HEK293 (cell line): ENCODE measurements at regions not wholly inside any gene's neighbourhood (a gene's known extent, or its start where the extent isn't known, plus 50 kb on each side); places are given as distances from the start of the nearest gene placed in this dataset.
"Not testable (repeated sequence)": the region's sequence is repeated elsewhere in the genome, so short reads cannot be mapped to it uniquely, and the experiment has no call there.

Experiments
- REPIN1 ChIP-seq: fragments of 450-650 bp; formaldehyde crosslinking; IDR thresholded peaks from 2 replicates; pipeline ENCODE4 v1.5.1; 2017; ENCODE audit warnings: missing biosample characterization, missing genetic modification characterization, low read depth
- ZBTB7A ChIP-seq: fragments of 450-650 bp; formaldehyde crosslinking; IDR thresholded peaks from 2 replicates; pipeline ENCODE4 v1.5.1; 2016; ENCODE audit warnings: low read depth, missing biosample characterization, missing genetic modification characterization
- ZNF16 ChIP-seq: fragments of 450-650 bp; formaldehyde crosslinking; IDR thresholded peaks from 2 replicates; pipeline ENCODE4 v1.5.1; 2016; ENCODE audit warnings: low read depth, missing biosample characterization, missing genetic modification characterization
- ZNF175 ChIP-seq: fragments of 450-650 bp; formaldehyde crosslinking; IDR thresholded peaks from 2 replicates; pipeline ENCODE4 v1.5.1; 2016; ENCODE audit warnings: missing biosample characterization, missing genetic modification characterization
- ZNF274 ChIP-seq, 2 experiments: fragments of 200-500 bp in 1 of 2; fragments of 450-650 bp in 1 of 2; sonication (Bioruptor generic) in 1 of 2; formaldehyde crosslinking in 1 of 2; IDR thresholded peaks; 2 replicates each; pipeline versions ENCODE4 v1.5.1 to v1.6.1; 2014 to 2016; ENCODE audit warnings: borderline replicate concordance in 1 of 2, inconsistent platforms in 1 of 2, low read length in 1 of 2, missing biosample characterization in 1 of 2, missing genetic modification characterization in 1 of 2
- ZNF660 ChIP-seq: fragments of 450-650 bp; IDR thresholded peaks from 2 replicates; pipeline ENCODE4 v1.5.1; 2018; ENCODE audit warnings: missing biosample characterization, mild to moderate bottlenecking, missing genetic modification characterization
- ZNF785 ChIP-seq: fragments of 450-650 bp; formaldehyde crosslinking; IDR thresholded peaks from 2 replicates; pipeline ENCODE4 v1.5.1; 2016; ENCODE audit warnings: missing biosample characterization, missing genetic modification characterization
- TF ChIP-seq, protein P1 (sequence below): fragments of 450-650 bp; formaldehyde crosslinking; IDR thresholded peaks from 2 replicates; pipeline ENCODE4 v1.5.1; 2016; ENCODE audit warnings: missing biosample characterization, missing genetic modification characterization

- TF ChIP-seq ZNF660; ZNF785 (tag by site-specific recombination); ZNF274 (IDR thresholded peaks at IDR 0.05; ENCODE audit: low read length); ZNF274 (tag by site-specific recombination; IDR thresholded peaks at IDR 0.05; ENCODE audit: borderline replicate concordance); ZNF175 (tag by site-specific recombination); ZNF16 (tag by site-specific recombination); ZBTB7A; REPIN1 (tag by site-specific recombination): not testable (repeated sequence)
- TF ChIP-seq, protein P1, sequence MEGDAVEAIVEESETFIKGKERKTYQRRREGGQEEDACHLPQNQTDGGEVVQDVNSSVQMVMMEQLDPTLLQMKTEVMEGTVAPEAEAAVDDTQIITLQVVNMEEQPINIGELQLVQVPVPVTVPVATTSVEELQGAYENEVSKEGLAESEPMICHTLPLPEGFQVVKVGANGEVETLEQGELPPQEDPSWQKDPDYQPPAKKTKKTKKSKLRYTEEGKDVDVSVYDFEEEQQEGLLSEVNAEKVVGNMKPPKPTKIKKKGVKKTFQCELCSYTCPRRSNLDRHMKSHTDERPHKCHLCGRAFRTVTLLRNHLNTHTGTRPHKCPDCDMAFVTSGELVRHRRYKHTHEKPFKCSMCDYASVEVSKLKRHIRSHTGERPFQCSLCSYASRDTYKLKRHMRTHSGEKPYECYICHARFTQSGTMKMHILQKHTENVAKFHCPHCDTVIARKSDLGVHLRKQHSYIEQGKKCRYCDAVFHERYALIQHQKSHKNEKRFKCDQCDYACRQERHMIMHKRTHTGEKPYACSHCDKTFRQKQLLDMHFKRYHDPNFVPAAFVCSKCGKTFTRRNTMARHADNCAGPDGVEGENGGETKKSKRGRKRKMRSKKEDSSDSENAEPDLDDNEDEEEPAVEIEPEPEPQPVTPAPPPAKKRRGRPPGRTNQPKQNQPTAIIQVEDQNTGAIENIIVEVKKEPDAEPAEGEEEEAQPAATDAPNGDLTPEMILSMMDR (tag by site-specific recombination): not testable (repeated sequence)
Observed at GRCh38 chr14:105662043-105662442, 135.7 kb downstream of the TMEM121 start.
